H1 (cell line): ENCODE measurements at regions not wholly inside any gene's neighbourhood (a gene's known extent, or its start where the extent isn't known, plus 50 kb on each side); places are given as distances from the start of the nearest gene placed in this dataset.

ENCODE experiments used
- CTCF ChIA-PET: fragments of 300-600 bp; sonication (Branson Sonifier 250); formaldehyde crosslinking; loops from one replicate; lab custom pipeline; 2021; ENCODE audit not compliant: partially characterized antibody; lab: Charles Lee
- POLR2A ChIA-PET: fragments of 300-600 bp; sonication (Branson Sonifier 250); formaldehyde crosslinking; loops from one replicate; lab custom pipeline; 2021; ENCODE audit warnings: inconsistent platforms; ENCODE audit not compliant: partially characterized antibody; lab: Charles Lee
- DNase-seq, 2 experiments: peaks; one replicate each; pipeline versions ENCODE4 v3.0.0 to v3.0.0-alpha.2; 2010 to 2022; ENCODE audit warnings: low spot score in 2 of 2, low read depth in 1 of 2, mixed read lengths in 1 of 2
- FAIRE-seq: peaks from 2 replicates; lab custom pipeline; 2011; peaks lifted over from hg19 to GRCh38; lab: Jason Lieb, UNC
- H2AFZ ChIP-seq: 2 replicates; pipeline ENCODE4 v1.8.1; 2012; ENCODE audit warnings: low read length, inconsistent platforms
- H2AK5ac ChIP-seq: 2 replicates; pipeline ENCODE4 v1.6.1; 2013; ENCODE audit warnings: low read depth, low read length
- H2BK120ac ChIP-seq: replicated peaks from 2 replicates; pipeline ENCODE3; 2013; ENCODE audit warnings: low read depth, low read length, inconsistent platforms
- H2BK12ac ChIP-seq: 2 replicates; pipeline ENCODE4 v1.6.1; 2013; ENCODE audit warnings: low read depth, low read length
- H2BK15ac ChIP-seq: 2 replicates; pipeline ENCODE4 v1.6.1; 2013; ENCODE audit warnings: low read length
- H2BK20ac ChIP-seq: 2 replicates; pipeline ENCODE4 v1.6.1; 2013; ENCODE audit warnings: low read length
- H2BK5ac ChIP-seq: 2 replicates; pipeline ENCODE4 v1.6.1; 2013; ENCODE audit warnings: low read depth, low read length
- H3K14ac ChIP-seq: 2 replicates; pipeline ENCODE4 v1.6.1; 2013; ENCODE audit warnings: inconsistent platforms; ENCODE audit not compliant: insufficient read length
- H3K18ac ChIP-seq: 2 replicates; pipeline ENCODE4 v1.6.1; 2013; ENCODE audit warnings: low read length; ENCODE audit errors: extremely low read depth
- H3K23ac ChIP-seq: 2 replicates; pipeline ENCODE4 v1.6.1; 2013; ENCODE audit warnings: inconsistent platforms; ENCODE audit not compliant: insufficient read length
- H3K23me2 ChIP-seq: 2 replicates; pipeline ENCODE4 v1.6.1; 2013; ENCODE audit warnings: low read depth, low read length
- H3K27ac ChIP-seq: 2 replicates; pipeline ENCODE4 v1.6.1; 2011; ENCODE audit warnings: low read depth, low read length, inconsistent platforms
- H3K27me3 ChIP-seq, 4 experiments: replicated peaks in 1 of 4; 1 replicate in 1 of 4; 2 replicates in 3 of 4; pipeline versions ENCODE4 v1.6.1 to v1.8.1; 2011 to 2013; ENCODE audit warnings: low read length in 3 of 4, mild to moderate bottlenecking in 3 of 4, inconsistent platforms in 2 of 4, mixed read lengths in 2 of 4, moderate library complexity in 1 of 4; ENCODE audit not compliant: control insufficient read depth in 3 of 4, insufficient read depth in 3 of 4; ENCODE audit errors: extremely low read depth in 1 of 4
- H3K36me3 ChIP-seq, 4 experiments: 2 replicates each; pipeline versions ENCODE4 v1.6.1 to v1.8.1; 2011 to 2013; ENCODE audit warnings: mild to moderate bottlenecking in 4 of 4, low read length in 3 of 4, moderate library complexity in 2 of 4, control low read depth in 1 of 4, inconsistent platforms in 1 of 4; ENCODE audit not compliant: insufficient read depth in 4 of 4, control insufficient read depth in 2 of 4
- H3K4ac ChIP-seq: replicated peaks from 2 replicates; pipeline ENCODE3; 2013; ENCODE audit warnings: low read length, low read depth, mixed read lengths, inconsistent platforms; ENCODE audit not compliant: insufficient read length
- H3K4me1 ChIP-seq, 4 experiments: replicated peaks in 1 of 4; 1 replicate in 1 of 4; 2 replicates in 3 of 4; pipeline versions ENCODE4 v1.6.1 to v1.8.1; 2011 to 2013; ENCODE audit warnings: low read length in 3 of 4, inconsistent platforms in 2 of 4, mixed read lengths in 1 of 4; ENCODE audit not compliant: insufficient read depth in 4 of 4, control insufficient read depth in 3 of 4
- H3K4me2 ChIP-seq, 2 experiments: 2 replicates each; pipeline versions ENCODE4 v1.6.1 to v1.8.1; 2011 to 2013; ENCODE audit warnings: low read depth in 2 of 2, low read length in 2 of 2, control low read depth in 1 of 2, inconsistent platforms in 1 of 2, mild to moderate bottlenecking in 1 of 2; ENCODE audit not compliant: insufficient read depth in 1 of 2
- H3K4me3 ChIP-seq, 4 experiments: fragments of 200-600, 300-600 bp in 1 of 4; sonication (generic), shearing (Covaris generic), sonication (Bioruptor Twin) in 1 of 4; 2 replicates each; pipeline versions ENCODE4 v1.5.1 to v1.8.1; 2011 to 2016; ENCODE audit warnings: low read length in 4 of 4, low read depth in 3 of 4, control low read depth in 2 of 4, inconsistent platforms in 2 of 4, mild to moderate bottlenecking in 2 of 4, mixed read lengths in 1 of 4, moderate library complexity in 1 of 4; ENCODE audit not compliant: insufficient read depth in 2 of 4; ENCODE audit errors: extremely low read depth in 1 of 4
- H3K56ac ChIP-seq: replicated peaks from 2 replicates; pipeline ENCODE3; 2013; ENCODE audit warnings: low read depth, mild to moderate bottlenecking, mixed read lengths, low read length, inconsistent platforms; ENCODE audit not compliant: insufficient read length
- H3K79me1 ChIP-seq: 2 replicates; pipeline ENCODE4 v1.6.1; 2013; ENCODE audit warnings: low read depth, low read length, control low read depth
- H3K79me2 ChIP-seq, 2 experiments: 2 replicates each; pipeline versions ENCODE4 v1.6.1 to v1.8.1; 2012 to 2013; ENCODE audit warnings: low read length in 2 of 2, mild to moderate bottlenecking in 2 of 2, inconsistent platforms in 1 of 2; ENCODE audit not compliant: insufficient read depth in 2 of 2, control insufficient read depth in 1 of 2
- H3K9ac ChIP-seq, 4 experiments: replicated peaks in 1 of 4; 1 replicate in 1 of 4; 2 replicates in 3 of 4; pipeline versions ENCODE4 v1.6.1 to v1.8.1; 2011 to 2013; ENCODE audit warnings: low read depth in 3 of 4, low read length in 3 of 4, control low read depth in 2 of 4, mild to moderate bottlenecking in 2 of 4, moderate library complexity in 2 of 4, inconsistent platforms in 1 of 4; ENCODE audit errors: extremely low read depth in 1 of 4
- H3K9me3 ChIP-seq, 2 experiments: 2 replicates each; pipeline versions ENCODE4 v1.6.1 to v1.8.1; 2012 to 2013; ENCODE audit warnings: mild to moderate bottlenecking in 2 of 2, moderate library complexity in 2 of 2, control low read depth in 1 of 2, inconsistent platforms in 1 of 2, low read depth in 1 of 2, low read length in 1 of 2, mixed read lengths in 1 of 2; ENCODE audit not compliant: insufficient read depth in 2 of 2
- H4K20me1 ChIP-seq, 2 experiments: replicated peaks in 1 of 2; 2 replicates each; pipeline versions ENCODE3 to v1.8.1; 2011 to 2013; ENCODE audit warnings: inconsistent platforms in 2 of 2, low read length in 2 of 2, mild to moderate bottlenecking in 1 of 2; ENCODE audit not compliant: insufficient read depth in 2 of 2, control insufficient read depth in 1 of 2
- H4K5ac ChIP-seq: 2 replicates; pipeline ENCODE4 v1.6.1; 2013; ENCODE audit warnings: low read length, low read depth, mixed read lengths, inconsistent platforms; ENCODE audit not compliant: insufficient read length
- H4K8ac ChIP-seq: 2 replicates; pipeline ENCODE4 v1.8.0; 2013; ENCODE audit warnings: mild to moderate bottlenecking, moderate library complexity, low read length, inconsistent platforms; ENCODE audit not compliant: insufficient read depth; ENCODE audit errors: extremely low read depth
- H4K91ac ChIP-seq: replicated peaks from 2 replicates; pipeline ENCODE3; 2013; ENCODE audit warnings: low read length, mixed read lengths, inconsistent platforms; ENCODE audit not compliant: insufficient read length
- CHD2 ChIP-seq: IDR thresholded peaks from 2 replicates; pipeline ENCODE4 v1.6.1; 2012; ENCODE audit warnings: low read length, improper control_type of control experiment
- MAX ChIP-seq: IDR thresholded peaks from 2 replicates; pipeline ENCODE4 v1.6.1; 2012; ENCODE audit warnings: inconsistent platforms
- USF2 ChIP-seq: IDR thresholded peaks from 2 replicates; pipeline ENCODE4 v1.6.1; 2011; ENCODE audit warnings: low read length, improper control_type of control experiment
- WGBS, 2 experiments: shearing (Covaris generic) in 1 of 2; methylation state at CpG; one replicate each; pipeline versions ENCODE4 v1.1.6 to v1.1.7; 2013 to 2015; ENCODE audit warnings: low lambda C conversion rate in 2 of 2, mixed read lengths in 2 of 2, inconsistent platforms in 1 of 2, low coverage in 1 of 2, missing lambda C conversion rate in 1 of 2; ENCODE audit not compliant: insufficient replicate concordance in 2 of 2, insufficient coverage in 1 of 2, insufficient read length in 1 of 2; ENCODE audit errors: extremely low coverage in 1 of 2, missing lambda C conversion rate in 1 of 2; 5-methylcytosine and 5-hydroxymethylcytosine counted together
- TF ChIP-seq, protein P1 (sequence below): IDR thresholded peaks from 2 replicates; pipeline ENCODE4 v1.6.1; 2012; ENCODE audit warnings: inconsistent platforms

DNA sequence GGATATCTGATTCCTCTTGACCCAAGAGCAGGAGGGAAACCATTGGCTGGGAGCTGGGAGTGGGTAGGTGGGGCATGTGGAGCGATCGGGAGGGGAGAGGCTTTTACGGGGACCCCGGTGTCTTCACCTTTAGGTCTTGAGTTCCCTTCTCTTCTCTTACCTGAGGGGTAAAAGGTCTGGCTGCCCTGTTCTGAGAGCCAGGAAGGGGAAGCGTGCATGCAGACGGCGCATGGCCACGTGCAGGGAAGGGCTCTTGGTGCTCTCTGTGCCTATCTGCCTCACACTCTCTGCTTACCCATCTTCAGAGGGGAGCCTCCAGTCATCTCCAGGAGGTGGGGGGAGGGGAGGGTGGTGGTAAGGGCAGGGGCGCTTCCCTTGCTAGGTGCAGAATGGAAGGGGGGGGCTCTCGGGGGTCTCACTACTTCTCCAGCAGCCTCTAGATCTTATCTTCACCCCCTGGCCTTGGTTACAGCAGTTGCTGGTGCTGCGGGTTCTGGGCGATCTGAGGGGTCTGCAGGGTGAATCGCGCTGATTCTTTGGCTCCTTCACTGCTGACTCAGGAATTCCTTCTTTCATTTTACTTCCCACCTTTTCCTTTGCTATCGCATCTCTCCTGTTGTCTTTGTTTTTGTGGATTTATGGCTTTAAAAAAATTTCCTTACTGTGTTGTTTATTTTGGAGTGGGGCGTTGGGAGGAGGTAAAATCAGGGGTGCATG is 225.8 kb upstream of the HS6ST1 start:
- Histone ChIP-seq H4K20me1 (peaks cover 0 to 3% of the 10 kb centered on the region in 2 experiments), H3K14ac (no peak overlapping the region), H2BK120ac (no peak overlapping the region), H3K23ac (no peak overlapping the region), H2BK5ac (no peak overlapping the region; the same call in 1 of the 2 replicates), H3K4me3 (no peak overlapping the region), H2AFZ (peak overlapping the region; percentile 85), H3K79me2 (no peaks in the 10 kb centered on the region), H3K79me1 (no peaks in the 10 kb centered on the region), H3K9ac (no peak overlapping the region), H4K91ac (no peak overlapping the region), H2AK5ac (no peak overlapping the region), H4K8ac (no peak overlapping the region), H3K4ac (no peak overlapping the region), H3K36me3 (no peaks in the 10 kb centered on the region), H3K27me3 (no peaks in the 10 kb centered on the region), H3K27ac (no peak overlapping the region), H2BK20ac (peak overlapping the region; percentile 23; the same call in 1 of the 2 replicates), H4K5ac (no peak overlapping the region), H3K23me2 (peaks cover 12% of the 10 kb centered on the region; the same call in 1 of the 2 replicates), H2BK15ac (peak overlapping the region; percentile 55; the same call in 1 of the 2 replicates), H3K56ac (no peak overlapping the region), H3K4me2 (no peak overlapping the region), H3K4me1 (peaks cover 0 to 8% (median 2%) of the 10 kb centered on the region in 4 experiments; a peak in 2 of 7 replicates), H3K9me3 (no peaks in the 10 kb centered on the region), H3K18ac (no peak overlapping the region), H2BK12ac (peak overlapping the region; percentile 4; the same call in 1 of the 2 replicates)
- POLR2A ChIA-PET: no interaction called here
- no peak for TF ChIP-seq USF2
- TF ChIP-seq, protein P1, sequence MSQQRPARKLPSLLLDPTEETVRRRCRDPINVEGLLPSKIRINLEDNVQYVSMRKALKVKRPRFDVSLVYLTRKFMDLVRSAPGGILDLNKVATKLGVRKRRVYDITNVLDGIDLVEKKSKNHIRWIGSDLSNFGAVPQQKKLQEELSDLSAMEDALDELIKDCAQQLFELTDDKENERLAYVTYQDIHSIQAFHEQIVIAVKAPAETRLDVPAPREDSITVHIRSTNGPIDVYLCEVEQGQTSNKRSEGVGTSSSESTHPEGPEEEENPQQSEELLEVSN: peak; percentile 26; the same call in 1 of the 2 replicates
- peak; percentile 58; the same call in 1 of the 2 replicates for TF ChIP-seq MAX
- TF ChIP-seq CHD2: no peak
- 88% methylated on average over 11 of the region's 16 CpGs; no CpG with 5 or more reads in 1 of the 2 experiments for WGBS, 2 experiments
- CTCF ChIA-PET: interaction anchor here (0.6 to 1.5 kb wide), 6 partner anchors 11 to 175 kb away, joined by 3 to 5 read pairs (median 3); no protein-coding TSS in a partner anchor
- DNase-seq (no peak), FAIRE-seq (no peak)
